ENCODE measurements at regions not wholly inside any gene's neighbourhood (a gene's known extent, or its start where the extent isn't known, plus 50 kb on each side); places are given as distances from the start of the nearest gene placed in this dataset.

DNA sequence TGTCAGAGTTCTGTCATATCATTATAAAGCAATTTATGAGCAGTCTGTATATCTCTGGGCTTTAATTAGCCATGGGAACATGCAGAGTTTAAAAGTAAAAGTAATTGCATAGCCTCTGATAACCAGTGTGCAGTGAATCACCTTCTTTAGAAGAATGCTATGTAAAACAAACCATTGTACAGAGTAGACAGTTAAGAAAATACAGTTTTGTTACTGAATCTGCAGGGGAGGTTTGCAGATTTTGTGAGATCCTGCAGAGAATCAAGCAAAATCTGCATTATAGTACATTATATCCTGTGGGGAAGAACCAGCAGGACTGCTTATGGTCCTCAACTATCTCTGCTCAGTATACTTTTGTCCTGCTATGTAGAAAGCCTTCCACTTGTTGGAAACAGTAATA lies 396.2 kb upstream of the NAALADL2 start:
- TF ChIP-seq, protein P1, sequence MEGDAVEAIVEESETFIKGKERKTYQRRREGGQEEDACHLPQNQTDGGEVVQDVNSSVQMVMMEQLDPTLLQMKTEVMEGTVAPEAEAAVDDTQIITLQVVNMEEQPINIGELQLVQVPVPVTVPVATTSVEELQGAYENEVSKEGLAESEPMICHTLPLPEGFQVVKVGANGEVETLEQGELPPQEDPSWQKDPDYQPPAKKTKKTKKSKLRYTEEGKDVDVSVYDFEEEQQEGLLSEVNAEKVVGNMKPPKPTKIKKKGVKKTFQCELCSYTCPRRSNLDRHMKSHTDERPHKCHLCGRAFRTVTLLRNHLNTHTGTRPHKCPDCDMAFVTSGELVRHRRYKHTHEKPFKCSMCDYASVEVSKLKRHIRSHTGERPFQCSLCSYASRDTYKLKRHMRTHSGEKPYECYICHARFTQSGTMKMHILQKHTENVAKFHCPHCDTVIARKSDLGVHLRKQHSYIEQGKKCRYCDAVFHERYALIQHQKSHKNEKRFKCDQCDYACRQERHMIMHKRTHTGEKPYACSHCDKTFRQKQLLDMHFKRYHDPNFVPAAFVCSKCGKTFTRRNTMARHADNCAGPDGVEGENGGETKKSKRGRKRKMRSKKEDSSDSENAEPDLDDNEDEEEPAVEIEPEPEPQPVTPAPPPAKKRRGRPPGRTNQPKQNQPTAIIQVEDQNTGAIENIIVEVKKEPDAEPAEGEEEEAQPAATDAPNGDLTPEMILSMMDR (IDR thresholded peaks at IDR 0.05) = no peak
- TF ChIP-seq POLR2A (IDR thresholded peaks at IDR 0.05) = no peak
